ENCODE measurements at regions not wholly inside any gene's neighbourhood (a gene's known extent, or its start where the extent isn't known, plus 50 kb on each side); places are given as distances from the start of the nearest gene placed in this dataset.
"Not testable (repeated sequence)": the region's sequence is repeated elsewhere in the genome, so short reads cannot be mapped to it uniquely, and the experiment has no call there.

GRCh38 chr17:21573961-21574610 is 118.2 kb upstream of the KCNJ18 start:
- ATAC-seq (ENCODE audit: insufficient read depth, low read depth): no peak
- H2AFZ ChIP-seq (ENCODE audit: low read depth, low read length): no peak overlapping the region
- TF ChIP-seq CTCF (IDR thresholded peaks at IDR 0.05; ENCODE audit: borderline replicate concordance, extremely low read depth, low read length, poor library complexity, severe bottlenecking): no peak
- no peak for TF ChIP-seq EZH2 (IDR thresholded peaks at IDR 0.05; ENCODE audit: borderline replicate concordance, low read depth, low read length, severe bottlenecking)
- H3K27me3 ChIP-seq (ENCODE audit: insufficient read depth, low read length, poor library complexity): no peaks in the 10 kb centered on the region
- H3K9ac ChIP-seq (ENCODE audit: low read depth, low read length): no peak overlapping the region
- H3K9me3 ChIP-seq (ENCODE audit: insufficient read depth, low read length, severe bottlenecking): no peaks in the 10 kb centered on the region
- H3K79me2 ChIP-seq (ENCODE audit: insufficient read depth, low read length): no peaks in the 10 kb centered on the region
- no peak for DNase-seq
- no peak overlapping the region for H3K4me2 ChIP-seq (ENCODE audit: insufficient read depth, low read length)
- no peaks in the 10 kb centered on the region for H3K36me3 ChIP-seq (ENCODE audit: insufficient read depth, low read length)
- no peaks in the 10 kb centered on the region for H3K4me1 ChIP-seq (ENCODE audit: insufficient read depth, low read length)
- no peak overlapping the region for H3K4me3 ChIP-seq (ENCODE audit: low read depth in 1 of 2, low read length in 2 of 2)
- H3K27ac ChIP-seq (ENCODE audit: low read length): no peak overlapping the region
- H4K20me1 ChIP-seq (ENCODE audit: insufficient read depth, low read length): no peaks in the 10 kb centered on the region

DNA sequence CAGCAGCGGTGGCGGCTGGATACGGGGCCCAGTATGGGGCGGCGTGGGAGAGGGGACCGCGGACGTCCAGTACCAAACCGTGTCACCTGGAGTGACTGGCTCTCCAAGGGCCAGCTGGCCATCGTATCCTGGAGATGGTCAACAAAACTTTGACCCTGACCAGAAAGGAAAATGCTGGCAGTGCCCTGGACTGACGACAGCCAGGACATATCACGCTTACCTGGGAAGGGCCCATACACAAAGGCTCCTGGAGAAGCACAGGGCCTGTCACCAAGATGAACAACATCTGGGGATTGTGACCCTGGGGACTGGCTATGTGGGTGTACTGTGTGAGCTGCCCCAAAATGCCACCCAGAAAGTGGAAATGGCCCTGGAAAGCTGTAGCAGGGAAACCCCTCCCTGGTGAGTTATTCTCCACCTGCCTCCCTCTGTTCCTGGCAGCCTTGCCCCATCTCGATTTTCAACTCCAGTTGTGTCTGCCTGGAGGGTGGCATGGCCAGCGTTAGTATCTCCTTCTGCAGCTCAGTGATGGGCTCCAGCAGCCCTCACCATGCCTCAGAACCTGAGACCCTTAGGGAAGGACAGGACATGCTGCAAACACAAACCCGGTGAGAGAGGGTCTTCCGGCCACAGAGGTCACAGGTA is 117.6 kb upstream of the KCNJ18 start:
- not testable (repeated sequence) for H2AFZ ChIP-seq (ENCODE audit: low read depth, low read length); H3K9me3 ChIP-seq (ENCODE audit: insufficient read depth, low read length, severe bottlenecking); DNase-seq; H3K4me3 ChIP-seq (ENCODE audit: low read depth in 1 of 2, low read length in 2 of 2); H3K9ac ChIP-seq (ENCODE audit: low read depth, low read length); ATAC-seq (ENCODE audit: insufficient read depth, low read depth); H3K27ac ChIP-seq (ENCODE audit: low read length); H3K79me2 ChIP-seq (ENCODE audit: insufficient read depth, low read length); H3K4me1 ChIP-seq (ENCODE audit: insufficient read depth, low read length); H3K27me3 ChIP-seq (ENCODE audit: insufficient read depth, low read length, poor library complexity); H4K20me1 ChIP-seq (ENCODE audit: insufficient read depth, low read length); H3K36me3 ChIP-seq (ENCODE audit: insufficient read depth, low read length); H3K4me2 ChIP-seq (ENCODE audit: insufficient read depth, low read length)

DNA sequence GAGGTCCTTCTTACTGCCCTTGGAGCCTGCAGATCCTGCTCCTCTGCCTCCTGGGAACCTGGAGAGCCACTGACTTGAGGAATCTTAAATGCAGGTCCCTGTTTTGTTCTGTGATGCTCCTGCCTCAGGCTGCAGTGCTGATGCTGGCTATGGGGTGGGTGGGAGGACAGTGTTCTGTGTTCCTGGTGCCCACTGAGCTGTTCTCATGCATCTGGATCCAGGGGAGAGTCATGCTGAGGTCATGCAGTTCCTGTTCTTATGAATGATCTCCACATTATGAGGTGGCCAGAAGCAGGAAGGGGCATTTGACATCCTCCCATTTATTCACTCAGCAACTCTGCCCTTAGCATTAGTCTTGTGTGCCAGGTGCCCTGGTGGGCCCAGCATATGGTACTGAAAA is 113.5 kb upstream of the KCNJ18 start:
- ATAC-seq (ENCODE audit: insufficient read depth, low read depth); DNase-seq; H3K4me2 ChIP-seq (ENCODE audit: insufficient read depth, low read length): not testable (repeated sequence)

DNA sequence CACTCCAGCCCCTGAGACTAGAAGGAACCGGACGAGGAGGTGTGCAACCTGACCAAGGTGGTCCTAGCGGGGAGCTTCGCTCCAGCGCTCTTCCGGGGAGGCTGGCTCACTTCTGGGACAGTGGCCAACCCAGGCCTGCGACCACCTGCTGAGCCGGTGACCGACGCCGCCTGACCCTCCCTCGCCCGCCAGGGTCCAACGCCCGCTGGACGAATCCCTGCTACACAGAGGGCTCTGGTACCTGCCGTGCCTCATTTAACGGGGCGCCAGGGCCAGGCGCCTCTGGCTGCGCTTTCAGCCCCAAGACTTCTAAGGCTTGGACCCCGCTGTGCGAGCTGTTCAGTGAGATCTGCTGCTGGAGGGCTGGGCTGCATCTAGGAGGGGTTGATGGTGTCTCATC is 99.5 kb upstream of the KCNJ18 start:
- H3K36me3 ChIP-seq (ENCODE audit: insufficient read depth, low read length): no peaks in the 10 kb centered on the region
- no peak overlapping the region for H3K9ac ChIP-seq (ENCODE audit: low read depth, low read length)
- H3K27me3 ChIP-seq (ENCODE audit: insufficient read depth, low read length, poor library complexity): no peaks in the 10 kb centered on the region
- H3K9me3 ChIP-seq (ENCODE audit: insufficient read depth, low read length, severe bottlenecking): no peaks in the 10 kb centered on the region
- H4K20me1 ChIP-seq (ENCODE audit: insufficient read depth, low read length): no peaks in the 10 kb centered on the region
- no peak for DNase-seq
- H3K79me2 ChIP-seq (ENCODE audit: insufficient read depth, low read length): no peaks in the 10 kb centered on the region
- no peak overlapping the region for H3K27ac ChIP-seq (ENCODE audit: low read length)
- H3K4me2 ChIP-seq (ENCODE audit: insufficient read depth, low read length): no peak overlapping the region
- no peak overlapping the region for H3K4me3 ChIP-seq (ENCODE audit: low read depth in 1 of 2, low read length in 2 of 2)
- no peaks in the 10 kb centered on the region for H3K4me1 ChIP-seq (ENCODE audit: insufficient read depth, low read length)
- no peak overlapping the region for H2AFZ ChIP-seq (ENCODE audit: low read depth, low read length)
- ATAC-seq (ENCODE audit: insufficient read depth, low read depth): no peak
- no peak for TF ChIP-seq EZH2 (IDR thresholded peaks at IDR 0.05; ENCODE audit: borderline replicate concordance, low read depth, low read length, severe bottlenecking)
- no peak for TF ChIP-seq CTCF (IDR thresholded peaks at IDR 0.05; ENCODE audit: borderline replicate concordance, extremely low read depth, low read length, poor library complexity, severe bottlenecking)

More for the DNA sequence above, 113.5 kb upstream of the KCNJ18 start:
- H3K36me3 ChIP-seq (ENCODE audit: insufficient read depth, low read length); H3K9ac ChIP-seq (ENCODE audit: low read depth, low read length); H2AFZ ChIP-seq (ENCODE audit: low read depth, low read length); H3K4me3 ChIP-seq (ENCODE audit: low read depth in 1 of 2, low read length in 2 of 2); H3K27ac ChIP-seq (ENCODE audit: low read length); H3K4me1 ChIP-seq (ENCODE audit: insufficient read depth, low read length); H4K20me1 ChIP-seq (ENCODE audit: insufficient read depth, low read length); H3K27me3 ChIP-seq (ENCODE audit: insufficient read depth, low read length, poor library complexity); H3K79me2 ChIP-seq (ENCODE audit: insufficient read depth, low read length); H3K9me3 ChIP-seq (ENCODE audit: insufficient read depth, low read length, severe bottlenecking): not testable (repeated sequence)

- not testable (repeated sequence) for H3K4me1 ChIP-seq (ENCODE audit: insufficient read depth, low read length); H3K36me3 ChIP-seq (ENCODE audit: insufficient read depth, low read length); H3K9me3 ChIP-seq (ENCODE audit: insufficient read depth, low read length, severe bottlenecking); H2AFZ ChIP-seq (ENCODE audit: low read depth, low read length); H4K20me1 ChIP-seq (ENCODE audit: insufficient read depth, low read length); H3K4me2 ChIP-seq (ENCODE audit: insufficient read depth, low read length); H3K9ac ChIP-seq (ENCODE audit: low read depth, low read length); DNase-seq; H3K4me3 ChIP-seq (ENCODE audit: low read depth in 1 of 2, low read length in 2 of 2); H3K27ac ChIP-seq (ENCODE audit: low read length); H3K79me2 ChIP-seq (ENCODE audit: insufficient read depth, low read length); H3K27me3 ChIP-seq (ENCODE audit: insufficient read depth, low read length, poor library complexity); ATAC-seq (ENCODE audit: insufficient read depth, low read depth)
These were observed 98.7 kb upstream of the KCNJ18 start for GRCh38 chr17:21593452-21594105.
